Right lobe of liver (tissue), 6 donors: ENCODE measurements at regions not wholly inside any gene's neighbourhood (a gene's known extent, or its start where the extent isn't known, plus 50 kb on each side); places are given as distances from the start of the nearest gene placed in this dataset.
A peak's percentile ranks its signal among the peaks of the same experiment; 100 is the strongest.

Experiments used
- ATAC-seq, 4 donors: fragments of 200-7000 bp; cut with Tn5 transposase; one replicate each; pipeline ENCODE4 v1.9.1; 2020; ENCODE audit warnings: mild to moderate bottlenecking in 4 of 4, moderate library complexity in 4 of 4
- DNase-seq, 3 donors: peaks; one replicate each; pipeline ENCODE4 v3.0.0-alpha.2; 2020
- H3K27ac ChIP-seq, 3 donors: fragments of 200-600 bp; one replicate each; pipeline ENCODE4 v1.8.0; 2022
- H3K27me3 ChIP-seq, 2 donors: fragments of 200-600 bp; one replicate each; pipeline ENCODE4 v1.8.0; 2022
- H3K36me3 ChIP-seq, 4 donors: fragments of 200-600 bp; sonication (generic) in 1 of 4; one replicate each; pipeline versions ENCODE4 v1.5.1 to v1.8.0; 2017 to 2022; ENCODE audit warnings: control low read depth in 1 of 4
- H3K4me1 ChIP-seq, 4 donors: fragments of 200-600 bp; sonication (generic) in 1 of 4; one replicate each; pipeline versions ENCODE4 v1.5.1 to v1.8.0; 2017 to 2022; ENCODE audit warnings: control low read depth in 1 of 4
- H3K4me3 ChIP-seq, 3 donors: fragments of 200-600 bp; one replicate each; pipeline ENCODE4 v1.8.0; 2022
- H3K9me3 ChIP-seq, 4 donors: fragments of 200-600 bp; sonication (generic) in 1 of 4; one replicate each; pipeline versions ENCODE4 v1.5.1 to v1.8.0; 2017 to 2022; ENCODE audit warnings: control low read depth in 1 of 4
- CTCF ChIP-seq, 4 donors: fragments of 200-600 bp in 3 of 4; fragments of 450-650 bp in 1 of 4; IDR thresholded peaks; one replicate each; pipeline versions ENCODE4 v1.5.1 to v1.8.0; 2016 to 2022; ENCODE audit warnings: antibody characterized with exemption in 4 of 4, mild to moderate bottlenecking in 2 of 4
- POLR2A ChIP-seq: fragments of 450-650 bp; IDR thresholded peaks from one replicate; pipeline ENCODE4 v1.6.1; 2017; ENCODE audit warnings: antibody characterized with exemption, mild to moderate bottlenecking
- WGBS: methylation state at CpG from one replicate; pipeline ENCODE4 v1.1.6; 2018; ENCODE audit warnings: low coverage, low lambda C conversion rate; ENCODE audit not compliant: insufficient coverage; ENCODE audit errors: missing lambda C conversion rate; 5-methylcytosine and 5-hydroxymethylcytosine counted together
- intact Hi-C, 2 donors: fragments of 100-400 bp; cut with DNase I; formaldehyde crosslinking; loops; one replicate each; pipeline versions ENCODE4 v1.11.2 to v1.14.1; 2022
- donor health status: DM: no; HTN: yes; CAD: no.
- donor health status: DM: no; HTN: no; CAD: no.
- donor health status: DM: no; HTN: no; CAD: no.
- donor health status: DM: no; HTN: yes; CAD: no.
- donor health status: DM: no; HTN: yes; CAD: no.

GRCh38 chr3:103976931-103977339 lies 1389.8 kb upstream of the ALCAM start:
- peak overlapping the region in 1 of 3 donors; percentile 2 for H3K4me3 ChIP-seq
- H3K9me3 ChIP-seq = no peaks in the 10 kb centered on the region
- 22% methylated on average over 1 of the region's 1 CpG for WGBS
- intact Hi-C loops = no loop called here
- peak overlapping the region in 2 of 3 donors; percentile 63 to 68 for H3K27ac ChIP-seq
- H3K27me3 ChIP-seq = no peaks in the 10 kb centered on the region
- ATAC-seq = peak; percentile 92 to 98 (median 98)
- H3K4me1 ChIP-seq = peaks cover 0 to 10% (median 4%) of the 10 kb centered on the region in 4 donors
- no peak for DNase-seq
- TF ChIP-seq CTCF (IDR thresholded peaks at IDR 0.05) = no peak
- H3K36me3 ChIP-seq = no peaks in the 10 kb centered on the region

DNA sequence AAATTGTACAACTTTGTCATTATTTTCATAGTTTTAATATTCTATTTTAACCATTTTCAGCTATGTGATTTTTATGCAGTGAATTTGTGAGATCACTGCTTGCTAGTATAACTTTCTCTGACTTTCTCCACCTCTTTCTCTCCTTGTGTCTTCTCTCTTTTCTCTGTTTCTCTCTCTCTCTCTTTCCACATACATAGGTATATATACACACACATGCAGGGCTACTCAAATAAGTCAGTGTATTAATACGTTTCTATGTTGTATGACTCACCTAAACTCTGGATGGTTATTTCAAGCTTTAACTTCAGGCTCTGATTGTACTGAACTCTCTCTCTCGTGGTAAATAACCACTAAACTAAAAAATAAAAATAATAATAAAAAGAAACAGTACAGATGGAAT lies 1389.3 kb upstream of the ALCAM start:
- Histone ChIP-seq H3K27me3 (no peaks in the 10 kb centered on the region), H3K27ac (peak overlapping the region in 2 of 3 donors; percentile 63 to 68), H3K4me1 (peaks cover 0 to 10% (median 4%) of the 10 kb centered on the region in 4 donors), H3K36me3 (no peaks in the 10 kb centered on the region), H3K9me3 (no peaks in the 10 kb centered on the region), H3K4me3 (no peak overlapping the region)
- 28% methylated on average over 2 of the region's 2 CpGs for WGBS
- intact Hi-C loops = no loop called here
- DNase-seq (no peak), ATAC-seq (peak in 3 of 4 donors; percentile 29 to 41 (median 41))
- no peak for TF ChIP-seq POLR2A
- TF ChIP-seq CTCF (IDR thresholded peaks at IDR 0.05) = no peak

- 71% methylated on average over 10 of the region's 10 CpGs for WGBS
- no peak for ATAC-seq
Measured at GRCh38 chr3:103991461-103992115, 1375.1 kb upstream of the ALCAM start.

DNA sequence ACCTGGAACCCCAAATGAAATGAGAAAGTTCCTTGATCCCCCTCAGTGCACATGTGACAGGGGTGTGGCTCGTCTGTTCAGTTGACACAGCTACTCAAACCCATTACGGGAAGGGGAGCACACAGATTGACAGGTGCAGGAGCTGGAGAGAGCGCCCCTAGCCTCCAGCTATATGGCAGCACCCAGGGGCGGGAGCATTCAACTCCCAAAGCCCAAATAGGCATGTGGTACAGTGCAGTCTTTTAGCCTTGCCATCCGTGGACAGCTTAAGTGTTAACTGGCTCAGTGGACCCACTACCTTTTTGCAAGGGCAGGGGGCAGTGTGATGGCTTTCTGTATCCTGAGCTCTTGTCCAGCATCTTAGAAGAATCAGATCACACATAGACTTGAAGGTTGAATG lies 1374.2 kb upstream of the ALCAM start:
- WGBS = no CpG with 5 or more reads among the region's 5 CpGs
- no peaks in the 10 kb centered on the region for H3K9me3 ChIP-seq
- ATAC-seq (no peak), DNase-seq (no peak)
- no peak overlapping the region for H3K27ac ChIP-seq
- H3K27me3 ChIP-seq = no peaks in the 10 kb centered on the region
- TF ChIP-seq CTCF (IDR thresholded peaks at IDR 0.05) (no peak), POLR2A (no peak)
- no peaks in the 10 kb centered on the region for H3K36me3 ChIP-seq
- intact Hi-C loops = no loop called here
- no peaks in the 10 kb centered on the region for H3K4me1 ChIP-seq
- no peak overlapping the region for H3K4me3 ChIP-seq

More at GRCh38 chr3:103991461-103992115, 1375.1 kb upstream of the ALCAM start:
- Histone ChIP-seq H3K27me3 (no peaks in the 10 kb centered on the region), H3K4me3 (no peak overlapping the region), H3K9me3 (no peaks in the 10 kb centered on the region), H3K27ac (no peak overlapping the region), H3K36me3 (no peaks in the 10 kb centered on the region), H3K4me1 (no peaks in the 10 kb centered on the region)
- DNase-seq = no peak
- TF ChIP-seq CTCF (IDR thresholded peaks at IDR 0.05) (peak in 1 of 4 donors; percentile 28), POLR2A (no peak)
- intact Hi-C loops = no loop called here
